ENCODE measurements at regions not wholly inside any gene's neighbourhood (a gene's known extent, or its start where the extent isn't known, plus 50 kb on each side); places are given as distances from the start of the nearest gene placed in this dataset.

- Histone ChIP-seq H3K27ac (ENCODE audit: low read depth, low read length, severe bottlenecking) (no peak overlapping the region), H3K4me3 (ENCODE audit: extremely low read depth, insufficient read depth, low read length, poor library complexity, severe bottlenecking) (no peak overlapping the region), H3K4me1 (ENCODE audit: control insufficient read depth, insufficient read depth, low read length, poor library complexity, severe bottlenecking) (no peaks in the 10 kb centered on the region), H3K9me3 (ENCODE audit: control insufficient read depth, low read length) (peaks cover 2% of the 10 kb centered on the region), H3K36me3 (ENCODE audit: control insufficient read depth, insufficient read depth, low read length) (no peaks in the 10 kb centered on the region)
- 95 to 97% methylated on average over 3 of the region's 3 CpGs for WGBS, 2 experiments (ENCODE audit: insufficient coverage in 2 of 2)
Observed at GRCh38 chr12:118607831-118608230, 231.5 kb downstream of the SUDS3 start.

GRCh38 chr12:118608770-118609344 is 232.5 kb downstream of the SUDS3 start:
- H3K9me3 ChIP-seq (ENCODE audit: control insufficient read depth, low read length), result peaks cover 3% of the 10 kb centered on the region
- H3K4me1 ChIP-seq (ENCODE audit: control insufficient read depth, insufficient read depth, low read length, poor library complexity, severe bottlenecking), result no peaks in the 10 kb centered on the region
- H3K4me3 ChIP-seq (ENCODE audit: extremely low read depth, insufficient read depth, low read length, poor library complexity, severe bottlenecking), result no peak overlapping the region
- WGBS, 2 experiments (ENCODE audit: insufficient coverage in 2 of 2), result 91 to 92% methylated on average over 3 of the region's 3 CpGs
- H3K36me3 ChIP-seq (ENCODE audit: control insufficient read depth, insufficient read depth, low read length), result no peaks in the 10 kb centered on the region
- no peak overlapping the region for H3K27ac ChIP-seq (ENCODE audit: low read depth, low read length, severe bottlenecking)

GRCh38 chr12:118611295-118611694 is 234.9 kb downstream of the SUDS3 start:
- Histone ChIP-seq H3K9me3 (ENCODE audit: control insufficient read depth, low read length) (peaks cover 3% of the 10 kb centered on the region), H3K4me1 (ENCODE audit: control insufficient read depth, insufficient read depth, low read length, poor library complexity, severe bottlenecking) (no peaks in the 10 kb centered on the region), H3K36me3 (ENCODE audit: control insufficient read depth, insufficient read depth, low read length) (no peaks in the 10 kb centered on the region), H3K27ac (ENCODE audit: low read depth, low read length, severe bottlenecking) (peak overlapping the region; percentile 74), H3K4me3 (ENCODE audit: extremely low read depth, insufficient read depth, low read length, poor library complexity, severe bottlenecking) (no peak overlapping the region)
- WGBS, 2 experiments (ENCODE audit: insufficient coverage in 2 of 2), result 53 to 56% methylated on average over 6 to 8 of the region's 9 CpGs

DNA sequence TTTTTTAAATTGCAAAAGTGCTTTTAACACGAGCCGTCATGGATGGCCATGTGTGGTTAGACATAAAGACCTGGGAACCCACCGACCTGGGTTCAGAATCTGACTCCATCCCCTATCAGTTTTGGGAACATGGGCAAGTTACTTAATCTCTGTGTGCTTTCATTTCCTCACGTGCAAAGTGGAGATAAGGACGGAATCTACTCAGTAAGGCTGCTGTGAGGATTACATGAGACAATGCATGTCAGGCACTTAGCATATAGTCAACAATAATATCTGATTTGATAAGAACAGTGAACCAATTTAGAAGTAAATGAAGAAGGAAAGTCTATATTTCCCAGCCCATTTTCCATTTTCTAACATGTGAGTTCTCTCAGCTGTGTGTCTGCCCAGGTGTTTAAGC is 235.4 kb downstream of the SUDS3 start:
- H3K4me3 ChIP-seq (ENCODE audit: extremely low read depth, insufficient read depth, low read length, poor library complexity, severe bottlenecking), result no peak overlapping the region
- H3K4me1 ChIP-seq (ENCODE audit: control insufficient read depth, insufficient read depth, low read length, poor library complexity, severe bottlenecking), result no peaks in the 10 kb centered on the region
- H3K27ac ChIP-seq (ENCODE audit: low read depth, low read length, severe bottlenecking), result no peak overlapping the region
- 80 to 95% methylated on average over 1 to 4 of the region's 5 CpGs for WGBS, 2 experiments (ENCODE audit: insufficient coverage in 2 of 2)
- no peaks in the 10 kb centered on the region for H3K36me3 ChIP-seq (ENCODE audit: control insufficient read depth, insufficient read depth, low read length)
- peaks cover 3% of the 10 kb centered on the region for H3K9me3 ChIP-seq (ENCODE audit: control insufficient read depth, low read length)

- Histone ChIP-seq H3K4me3 (ENCODE audit: extremely low read depth, insufficient read depth, low read length, poor library complexity, severe bottlenecking) (no peak overlapping the region), H3K9me3 (ENCODE audit: control insufficient read depth, low read length) (peaks cover 1% of the 10 kb centered on the region), H3K27ac (ENCODE audit: low read depth, low read length, severe bottlenecking) (no peak overlapping the region), H3K36me3 (ENCODE audit: control insufficient read depth, insufficient read depth, low read length) (no peaks in the 10 kb centered on the region), H3K4me1 (ENCODE audit: control insufficient read depth, insufficient read depth, low read length, poor library complexity, severe bottlenecking) (no peaks in the 10 kb centered on the region)
- WGBS, 2 experiments (ENCODE audit: insufficient coverage in 2 of 2), result 59 to 67% methylated on average over 1 to 3 of the region's 5 CpGs
Observed at GRCh38 chr12:118617611-118618450, 241.5 kb downstream of the SUDS3 start.

DNA sequence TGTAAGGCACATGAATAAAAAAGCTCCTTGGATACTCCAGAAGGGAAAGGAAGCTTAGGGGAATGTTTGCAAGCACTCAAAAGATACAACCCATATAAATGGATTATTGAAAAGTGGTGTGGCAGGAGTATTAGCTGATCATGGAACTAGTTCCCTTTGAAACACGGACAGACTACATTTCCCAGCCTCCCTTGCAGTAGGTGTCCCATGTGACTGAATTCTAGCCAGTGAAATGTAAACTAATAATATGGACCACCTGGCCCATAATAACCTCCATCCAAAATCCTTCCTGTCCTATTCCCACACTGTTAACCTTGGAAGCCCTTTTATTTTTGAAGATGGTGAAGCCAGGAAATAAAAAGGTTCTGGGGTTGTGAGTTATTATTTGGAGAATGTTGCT is 242.3 kb downstream of the SUDS3 start:
- Histone ChIP-seq H3K4me3 (ENCODE audit: extremely low read depth, insufficient read depth, low read length, poor library complexity, severe bottlenecking) (no peak overlapping the region), H3K36me3 (ENCODE audit: control insufficient read depth, insufficient read depth, low read length) (no peaks in the 10 kb centered on the region), H3K27ac (ENCODE audit: low read depth, low read length, severe bottlenecking) (no peak overlapping the region), H3K9me3 (ENCODE audit: control insufficient read depth, low read length) (no peaks in the 10 kb centered on the region), H3K4me1 (ENCODE audit: control insufficient read depth, insufficient read depth, low read length, poor library complexity, severe bottlenecking) (no peaks in the 10 kb centered on the region)
- WGBS, 2 experiments (ENCODE audit: insufficient coverage in 2 of 2), result 100% methylated on average over 1 of the region's 1 CpG; no CpG with 5 or more reads in 1 of the 2 experiments

DNA sequence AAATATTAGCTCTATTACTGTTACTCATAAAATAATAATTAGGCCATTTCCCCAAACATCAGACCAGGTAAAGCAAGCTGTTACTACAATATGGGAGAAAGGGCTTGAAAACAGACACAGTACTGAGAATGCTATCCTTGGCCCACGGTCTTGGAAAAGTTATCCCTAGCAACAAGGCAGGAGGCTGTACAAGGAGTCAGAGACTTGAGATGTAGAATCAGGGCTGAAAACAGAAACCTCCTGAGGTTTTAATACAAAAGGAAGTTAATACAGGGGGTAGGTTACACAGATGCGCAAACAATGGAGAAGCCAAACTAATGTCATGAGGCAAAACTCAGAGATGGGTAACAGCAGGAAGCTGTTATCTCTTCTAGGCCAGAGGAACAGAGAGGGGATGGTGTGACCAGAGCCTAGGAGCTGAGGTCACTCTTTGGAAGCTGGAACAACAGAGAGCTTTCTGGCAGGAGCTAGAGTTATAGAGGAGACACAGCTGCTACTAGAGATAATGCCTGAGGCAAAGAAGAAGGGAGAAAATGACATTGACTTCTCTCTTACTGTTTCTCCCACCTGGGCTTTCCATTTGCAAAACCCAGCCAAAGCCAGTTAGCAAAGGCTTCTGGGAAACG is 248.8 kb downstream of the SUDS3 start:
- 90% methylated on average over 2 of the region's 3 CpGs for WGBS, 2 experiments (ENCODE audit: insufficient coverage in 2 of 2)
- no peaks in the 10 kb centered on the region for H3K36me3 ChIP-seq (ENCODE audit: control insufficient read depth, insufficient read depth, low read length)
- no peaks in the 10 kb centered on the region for H3K9me3 ChIP-seq (ENCODE audit: control insufficient read depth, low read length)
- no peak overlapping the region for H3K27ac ChIP-seq (ENCODE audit: low read depth, low read length, severe bottlenecking)
- no peaks in the 10 kb centered on the region for H3K4me1 ChIP-seq (ENCODE audit: control insufficient read depth, insufficient read depth, low read length, poor library complexity, severe bottlenecking)
- H3K4me3 ChIP-seq (ENCODE audit: extremely low read depth, insufficient read depth, low read length, poor library complexity, severe bottlenecking), result no peak overlapping the region

GRCh38 chr12:118633071-118633470 is 256.7 kb downstream of the SUDS3 start:
- WGBS, 2 experiments (ENCODE audit: insufficient coverage in 2 of 2), result 100% methylated on average over 3 of the region's 4 CpGs; no CpG with 5 or more reads in 1 of the 2 experiments
- no peaks in the 10 kb centered on the region for H3K9me3 ChIP-seq (ENCODE audit: control insufficient read depth, low read length)
- H3K36me3 ChIP-seq (ENCODE audit: control insufficient read depth, insufficient read depth, low read length), result no peaks in the 10 kb centered on the region
- H3K4me1 ChIP-seq (ENCODE audit: control insufficient read depth, insufficient read depth, low read length, poor library complexity, severe bottlenecking), result no peaks in the 10 kb centered on the region
- no peak overlapping the region for H3K27ac ChIP-seq (ENCODE audit: low read depth, low read length, severe bottlenecking)
- H3K4me3 ChIP-seq (ENCODE audit: extremely low read depth, insufficient read depth, low read length, poor library complexity, severe bottlenecking), result no peak overlapping the region

GRCh38 chr12:118635276-118635675 is 258.9 kb downstream of the SUDS3 start:
- H3K27ac ChIP-seq (ENCODE audit: low read depth, low read length, severe bottlenecking), result no peak overlapping the region
- H3K4me1 ChIP-seq (ENCODE audit: control insufficient read depth, insufficient read depth, low read length, poor library complexity, severe bottlenecking), result no peaks in the 10 kb centered on the region
- no peaks in the 10 kb centered on the region for H3K9me3 ChIP-seq (ENCODE audit: control insufficient read depth, low read length)
- no peak overlapping the region for H3K4me3 ChIP-seq (ENCODE audit: extremely low read depth, insufficient read depth, low read length, poor library complexity, severe bottlenecking)
- no CpG with 5 or more reads among the region's 3 CpGs for WGBS, 2 experiments (ENCODE audit: insufficient coverage in 2 of 2)
- H3K36me3 ChIP-seq (ENCODE audit: control insufficient read depth, insufficient read depth, low read length), result no peaks in the 10 kb centered on the region

DNA sequence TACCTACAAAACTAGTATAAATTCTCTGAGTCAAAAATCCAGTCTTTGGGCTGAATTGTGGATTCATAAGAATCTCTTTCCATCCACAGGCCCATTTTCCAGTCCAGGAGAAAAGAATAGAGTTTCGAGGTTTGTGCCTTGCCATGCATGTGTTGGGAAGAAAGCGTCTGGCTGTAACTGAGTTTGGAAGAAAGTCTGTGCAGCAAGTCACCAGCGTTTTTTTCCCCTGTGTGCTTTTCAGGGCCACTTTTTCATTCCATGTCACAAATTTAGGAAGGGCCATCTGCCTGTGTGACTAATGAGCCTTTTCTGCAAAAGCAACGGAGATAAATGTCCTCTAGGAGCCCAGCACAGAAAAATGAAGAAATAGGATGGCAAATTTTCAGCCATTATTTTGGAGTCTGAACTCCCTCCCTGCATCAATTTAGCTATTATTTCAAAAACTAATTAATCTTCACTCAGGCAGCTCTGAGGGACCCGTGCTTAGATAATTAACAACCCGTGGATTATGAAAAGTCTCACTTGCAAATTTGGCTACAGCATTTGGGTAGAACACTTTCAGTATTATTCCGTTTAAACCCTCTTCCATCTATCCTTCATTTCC is 261.5 kb downstream of the SUDS3 start:
- H3K36me3 ChIP-seq (ENCODE audit: control insufficient read depth, insufficient read depth, low read length), result no peaks in the 10 kb centered on the region
- no peaks in the 10 kb centered on the region for H3K4me1 ChIP-seq (ENCODE audit: control insufficient read depth, insufficient read depth, low read length, poor library complexity, severe bottlenecking)
- no peaks in the 10 kb centered on the region for H3K9me3 ChIP-seq (ENCODE audit: control insufficient read depth, low read length)
- H3K4me3 ChIP-seq (ENCODE audit: extremely low read depth, insufficient read depth, low read length, poor library complexity, severe bottlenecking), result no peak overlapping the region
- 58 to 86% methylated on average over 3 to 6 of the region's 7 CpGs for WGBS, 2 experiments (ENCODE audit: insufficient coverage in 2 of 2)
- no peak overlapping the region for H3K27ac ChIP-seq (ENCODE audit: low read depth, low read length, severe bottlenecking)

Measured in mesodermal cell (in vitro differentiated cells).